Breast epithelium (tissue), 4 donors: ENCODE measurements at regions not wholly inside any gene's neighbourhood (a gene's known extent, or its start where the extent isn't known, plus 50 kb on each side); places are given as distances from the start of the nearest gene placed in this dataset.
A peak's percentile ranks its signal among the peaks of the same experiment; 100 is the strongest.

Experiments used
- DNase-seq, 2 donors: peaks; one replicate each; pipeline ENCODE4 v3.0.0-alpha.2; 2019; ENCODE audit warnings: low spot score in 2 of 2
- H3K27ac ChIP-seq, 2 donors: fragments of 200-600 bp; sonication (generic) in 1 of 2; one replicate each; pipeline ENCODE4 v1.5.1; 2016 to 2019; ENCODE audit warnings: mild to moderate bottlenecking in 1 of 2
- H3K27me3 ChIP-seq, 2 donors: fragments of 200-600 bp; sonication (generic) in 1 of 2; one replicate each; pipeline versions ENCODE4 v1.5.1 to v1.6.0; 2017 to 2019; ENCODE audit warnings: control low read depth in 1 of 2, mild to moderate bottlenecking in 1 of 2
- H3K36me3 ChIP-seq: fragments of 200-600 bp; one replicate; pipeline ENCODE4 v1.5.1; 2019
- H3K4me1 ChIP-seq, 2 donors: fragments of 200-600 bp; sonication (generic); one replicate each; pipeline ENCODE4 v1.5.1; 2016 to 2019; ENCODE audit warnings: control low read depth in 1 of 2
- H3K4me3 ChIP-seq, 3 donors: fragments of 200-600 bp; sonication (generic); 1 replicate in 2 of 3; 2 replicates in 1 of 3; pipeline ENCODE4 v1.5.1; 2016 to 2019; ENCODE audit warnings: mild to moderate bottlenecking in 3 of 3, moderate library complexity in 2 of 3
- H3K9me3 ChIP-seq, 2 donors: fragments of 200-600 bp; sonication (generic) in 1 of 2; one replicate each; pipeline ENCODE4 v1.5.1; 2016 to 2019; ENCODE audit warnings: control low read depth in 1 of 2
- POLR2A ChIP-seq: fragments of 450-650 bp; IDR thresholded peaks from one replicate; pipeline ENCODE4 v1.6.1; 2016; ENCODE audit warnings: antibody characterized with exemption, mild to moderate bottlenecking, moderate library complexity
- POLR2AphosphoS5 ChIP-seq, 3 donors: sonication (generic); formaldehyde crosslinking; IDR thresholded peaks; one replicate each; pipeline ENCODE4 v1.6.1; 2017; ENCODE audit warnings: antibody characterized with exemption in 3 of 3
- intact Hi-C: fragments of 100-400 bp; cut with DNase I; formaldehyde crosslinking; loops from one replicate; pipeline ENCODE4 v1.15.1; 2023; ENCODE audit warnings: low total_unique reads
- TF ChIP-seq, protein P1 (sequence below), 3 donors: fragments of 450-650 bp; IDR thresholded peaks; one replicate each; pipeline ENCODE4 v1.5.1; 2016 to 2017; ENCODE audit warnings: antibody characterized with exemption in 3 of 3, mild to moderate bottlenecking in 3 of 3, moderate library complexity in 3 of 3

DNA sequence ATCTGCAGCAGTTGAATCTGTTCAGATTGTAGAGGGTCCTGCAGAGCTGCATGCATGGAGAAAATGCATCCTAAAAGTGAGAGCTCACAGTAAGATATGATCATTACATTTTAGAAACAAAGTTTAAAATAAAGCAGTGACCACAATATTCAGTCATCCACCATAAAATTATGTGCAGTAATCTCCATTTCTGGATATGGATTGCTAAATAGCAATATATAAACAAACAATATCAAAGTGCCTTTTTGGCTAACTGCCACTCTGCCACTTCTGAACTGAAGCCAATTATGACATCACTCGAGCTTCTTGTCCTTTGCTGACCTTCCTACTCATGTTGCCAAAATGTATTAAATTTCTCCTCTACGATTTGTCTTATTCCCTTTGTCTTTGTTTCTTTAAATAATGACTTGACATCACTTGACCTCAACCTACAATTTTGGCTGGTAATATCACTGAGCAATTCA lies 262.0 kb upstream of the CXADR start:
- H3K27me3 ChIP-seq, result no peaks in the 10 kb centered on the region
- no peak overlapping the region for H3K4me3 ChIP-seq
- no peaks in the 10 kb centered on the region for H3K36me3 ChIP-seq
- H3K27ac ChIP-seq, result no peak overlapping the region
- H3K4me1 ChIP-seq, result no peaks in the 10 kb centered on the region
- DNase-seq, result no peak
- intact Hi-C loops, result no loop called here
- H3K9me3 ChIP-seq, result no peaks in the 10 kb centered on the region
- TF ChIP-seq POLR2AphosphoS5 (IDR thresholded peaks at IDR 0.05) (no peak), POLR2A (no peak)
- TF ChIP-seq, protein P1, sequence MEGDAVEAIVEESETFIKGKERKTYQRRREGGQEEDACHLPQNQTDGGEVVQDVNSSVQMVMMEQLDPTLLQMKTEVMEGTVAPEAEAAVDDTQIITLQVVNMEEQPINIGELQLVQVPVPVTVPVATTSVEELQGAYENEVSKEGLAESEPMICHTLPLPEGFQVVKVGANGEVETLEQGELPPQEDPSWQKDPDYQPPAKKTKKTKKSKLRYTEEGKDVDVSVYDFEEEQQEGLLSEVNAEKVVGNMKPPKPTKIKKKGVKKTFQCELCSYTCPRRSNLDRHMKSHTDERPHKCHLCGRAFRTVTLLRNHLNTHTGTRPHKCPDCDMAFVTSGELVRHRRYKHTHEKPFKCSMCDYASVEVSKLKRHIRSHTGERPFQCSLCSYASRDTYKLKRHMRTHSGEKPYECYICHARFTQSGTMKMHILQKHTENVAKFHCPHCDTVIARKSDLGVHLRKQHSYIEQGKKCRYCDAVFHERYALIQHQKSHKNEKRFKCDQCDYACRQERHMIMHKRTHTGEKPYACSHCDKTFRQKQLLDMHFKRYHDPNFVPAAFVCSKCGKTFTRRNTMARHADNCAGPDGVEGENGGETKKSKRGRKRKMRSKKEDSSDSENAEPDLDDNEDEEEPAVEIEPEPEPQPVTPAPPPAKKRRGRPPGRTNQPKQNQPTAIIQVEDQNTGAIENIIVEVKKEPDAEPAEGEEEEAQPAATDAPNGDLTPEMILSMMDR (IDR thresholded peaks at IDR 0.05), result no peak

DNA sequence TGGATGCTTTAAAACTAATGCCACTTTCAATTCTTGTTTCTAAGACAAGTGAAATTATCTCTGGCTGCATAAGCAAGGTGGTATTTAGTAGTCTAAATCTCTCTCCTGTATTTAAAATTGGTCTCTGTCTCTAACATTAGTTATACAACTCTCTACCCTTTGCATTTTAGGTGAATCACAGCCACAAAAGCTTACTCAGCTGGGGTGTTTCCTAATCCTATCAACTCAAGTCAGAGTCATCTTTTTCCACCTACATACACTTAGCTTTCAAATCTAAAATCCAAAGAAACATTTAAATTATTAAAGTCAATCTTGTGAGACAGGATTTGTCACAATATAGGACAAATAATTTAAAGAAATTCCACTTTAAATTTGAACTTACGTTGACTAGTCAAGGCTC lies 255.1 kb upstream of the CXADR start:
- Histone ChIP-seq H3K4me1 (no peaks in the 10 kb centered on the region), H3K27ac (no peak overlapping the region), H3K9me3 (no peaks in the 10 kb centered on the region), H3K27me3 (no peaks in the 10 kb centered on the region), H3K4me3 (no peak overlapping the region), H3K36me3 (no peaks in the 10 kb centered on the region)
- TF ChIP-seq, protein P1 (IDR thresholded peaks at IDR 0.05), result no peak
- no peak for TF ChIP-seq POLR2A
- intact Hi-C loops, result no loop called here
- DNase-seq, result no peak

DNA sequence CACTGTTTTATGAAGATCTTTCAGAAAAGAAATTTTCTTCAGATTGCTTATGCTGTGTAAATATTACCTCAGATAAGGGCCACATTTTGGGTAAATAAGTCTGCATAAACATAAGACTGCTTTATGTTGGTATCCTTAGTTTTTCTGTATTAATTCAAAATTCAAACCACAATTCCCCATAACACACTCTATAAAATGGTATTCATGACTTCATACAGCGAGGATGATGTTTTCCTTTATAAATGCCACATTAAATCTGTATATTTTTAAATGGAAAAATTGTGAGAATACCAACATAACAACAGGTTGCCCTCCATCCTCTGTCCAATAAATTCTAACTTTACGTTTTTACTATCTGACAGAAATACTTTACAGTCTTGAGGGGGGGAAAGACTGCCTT lies 248.7 kb upstream of the CXADR start:
- no peak for DNase-seq
- Histone ChIP-seq H3K27me3 (no peaks in the 10 kb centered on the region), H3K9me3 (no peaks in the 10 kb centered on the region), H3K36me3 (no peaks in the 10 kb centered on the region), H3K4me3 (no peak overlapping the region), H3K4me1 (no peaks in the 10 kb centered on the region), H3K27ac (peak overlapping the region in 1 of 2 donors; percentile 3)
- intact Hi-C loops, result no loop called here
- TF ChIP-seq POLR2AphosphoS5 (IDR thresholded peaks at IDR 0.05) (no peak), POLR2A (no peak)
- TF ChIP-seq, protein P1 (IDR thresholded peaks at IDR 0.05), result no peak

DNA sequence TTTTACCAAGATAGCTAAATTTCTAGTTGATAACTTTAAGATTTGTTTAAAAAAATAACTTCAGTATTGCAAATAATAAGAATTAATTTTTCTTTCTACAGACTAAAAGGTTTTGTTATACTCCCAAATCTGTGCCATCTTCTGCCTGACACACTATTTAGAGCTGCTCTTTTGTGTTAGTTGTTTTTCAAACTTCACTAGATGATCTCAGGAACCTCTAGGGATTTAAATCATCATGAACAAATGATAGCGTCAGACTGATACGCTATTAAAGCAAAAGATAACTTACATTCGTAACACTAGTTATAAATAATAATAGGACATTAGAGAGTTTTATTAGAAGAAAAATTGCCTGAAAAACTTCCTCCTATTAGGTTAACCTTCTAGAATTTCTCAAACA lies 243.1 kb upstream of the CXADR start:
- H3K27ac ChIP-seq, result no peak overlapping the region

DNA sequence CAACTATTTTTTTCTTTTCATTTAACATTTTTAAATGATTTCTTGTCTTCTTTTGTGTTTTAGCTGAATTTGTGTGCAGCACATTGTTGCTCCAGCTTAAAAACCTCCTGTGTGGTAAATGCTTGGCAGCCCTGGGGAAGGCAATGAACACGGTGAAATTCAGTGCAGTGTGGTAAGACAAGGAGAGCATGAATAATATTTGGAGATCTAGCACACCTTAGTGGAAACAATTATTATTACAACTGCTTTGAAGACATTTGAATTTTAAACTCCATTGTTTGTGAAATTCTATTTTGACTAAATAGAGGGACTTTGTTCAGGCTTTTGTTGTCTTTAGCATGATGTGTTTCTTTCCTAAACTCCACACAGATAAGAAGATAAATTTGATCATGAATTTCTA lies 242.6 kb upstream of the CXADR start:
- no peaks in the 10 kb centered on the region for H3K9me3 ChIP-seq
- no peak overlapping the region for H3K4me3 ChIP-seq
- H3K27ac ChIP-seq, result no peak overlapping the region
- TF ChIP-seq POLR2AphosphoS5 (IDR thresholded peaks at IDR 0.05) (no peak), POLR2A (no peak)
- TF ChIP-seq, protein P1 (IDR thresholded peaks at IDR 0.05), result peak in 2 of 3 donors; percentile 75 to 76
- no peaks in the 10 kb centered on the region for H3K36me3 ChIP-seq
- DNase-seq, result peak in 1 of 2 donors; percentile 33
- H3K27me3 ChIP-seq, result no peaks in the 10 kb centered on the region
- intact Hi-C loops, result no loop called here
- H3K4me1 ChIP-seq, result no peaks in the 10 kb centered on the region

More for the DNA sequence above, 243.1 kb upstream of the CXADR start:
- Histone ChIP-seq H3K4me3 (no peak overlapping the region), H3K27me3 (no peaks in the 10 kb centered on the region), H3K4me1 (no peaks in the 10 kb centered on the region), H3K9me3 (no peaks in the 10 kb centered on the region), H3K36me3 (no peaks in the 10 kb centered on the region)
- intact Hi-C loops, result no loop called here
- TF ChIP-seq POLR2A (no peak), POLR2AphosphoS5 (IDR thresholded peaks at IDR 0.05) (no peak)
- TF ChIP-seq, protein P1 (IDR thresholded peaks at IDR 0.05), result no peak
- no peak for DNase-seq
